ENCODE measurements at regions not wholly inside any gene's neighbourhood (a gene's known extent, or its start where the extent isn't known, plus 50 kb on each side); places are given as distances from the start of the nearest gene placed in this dataset.
"Not testable (repeated sequence)": the region's sequence is repeated elsewhere in the genome, so short reads cannot be mapped to it uniquely, and the experiment has no call there.

GRCh38 chr6:134609716-134610261 lies 291.9 kb upstream of the SGK1 start:
- DNase-seq (ENCODE audit: low read depth in 2 of 2) = peak; percentile 76 to 77

GRCh38 chr6:134607411-134607810 lies 289.5 kb upstream of the SGK1 start:
- DNase-seq (ENCODE audit: low read depth in 2 of 2) = no peak

- no peak for DNase-seq (ENCODE audit: low read depth in 2 of 2)
Measured at GRCh38 chr6:134605034-134605433, 287.1 kb upstream of the SGK1 start.

- no peak for DNase-seq (ENCODE audit: low read depth in 2 of 2)
Measured at GRCh38 chr6:134604014-134604676, 286.2 kb upstream of the SGK1 start.

- no peak for DNase-seq (ENCODE audit: low read depth in 2 of 2)
Measured at GRCh38 chr6:134603561-134603960, 285.6 kb upstream of the SGK1 start.

GRCh38 chr6:134602123-134602522 lies 284.2 kb upstream of the SGK1 start:
- DNase-seq (ENCODE audit: low read depth in 2 of 2) = no peak

GRCh38 chr6:134600671-134601070 lies 282.8 kb upstream of the SGK1 start:
- DNase-seq (ENCODE audit: low read depth in 2 of 2) = no peak

GRCh38 chr6:134599079-134599478 lies 281.2 kb upstream of the SGK1 start:
- DNase-seq (ENCODE audit: low read depth in 2 of 2) = no peak

- DNase-seq (ENCODE audit: low read depth in 2 of 2) = no peak
Measured at GRCh38 chr6:134596191-134596590, 278.3 kb upstream of the SGK1 start.

- DNase-seq (ENCODE audit: low read depth in 2 of 2) = no peak
Measured at GRCh38 chr6:134594881-134595280, 277.0 kb upstream of the SGK1 start.

- no peak for DNase-seq (ENCODE audit: low read depth in 2 of 2)
Measured at GRCh38 chr6:134593887-134594286, 276.0 kb upstream of the SGK1 start.

GRCh38 chr6:134593442-134593841 lies 275.5 kb upstream of the SGK1 start:
- no peak for DNase-seq (ENCODE audit: low read depth in 2 of 2)

GRCh38 chr6:134593024-134593423 lies 275.1 kb upstream of the SGK1 start:
- no peak for DNase-seq (ENCODE audit: low read depth in 2 of 2)

- peak; percentile 21 to 23 for DNase-seq (ENCODE audit: low read depth in 2 of 2)
Measured at GRCh38 chr6:134590449-134590848, 272.5 kb upstream of the SGK1 start.

GRCh38 chr6:134590004-134590403 lies 272.1 kb upstream of the SGK1 start:
- no peak for DNase-seq (ENCODE audit: low read depth in 2 of 2)

GRCh38 chr6:134589512-134589911 lies 271.6 kb upstream of the SGK1 start:
- peak; percentile 95 to 97 for DNase-seq (ENCODE audit: low read depth in 2 of 2)

GRCh38 chr6:134588267-134588666 lies 270.4 kb upstream of the SGK1 start:
- no peak for DNase-seq (ENCODE audit: low read depth in 2 of 2)

GRCh38 chr6:134585517-134585873 lies 267.6 kb upstream of the SGK1 start:
- no peak for DNase-seq (ENCODE audit: low read depth in 2 of 2)

GRCh38 chr6:134584847-134585516 lies 267.1 kb upstream of the SGK1 start:
- DNase-seq (ENCODE audit: low read depth in 2 of 2) = no peak

- DNase-seq (ENCODE audit: low read depth in 2 of 2) = no peak
Measured at GRCh38 chr6:134577998-134578397, 260.1 kb upstream of the SGK1 start.

GRCh38 chr6:134575221-134575620 lies 257.3 kb upstream of the SGK1 start:
- DNase-seq (ENCODE audit: low read depth in 2 of 2) = no peak

- DNase-seq (ENCODE audit: low read depth in 2 of 2) = no peak
Measured at GRCh38 chr6:134574491-134574890, 256.6 kb upstream of the SGK1 start.

GRCh38 chr6:134569996-134570395 lies 252.1 kb upstream of the SGK1 start:
- DNase-seq (ENCODE audit: low read depth in 2 of 2) = not testable (repeated sequence)
